ENCODE measurements at regions not wholly inside any gene's neighbourhood (a gene's known extent, or its start where the extent isn't known, plus 50 kb on each side); places are given as distances from the start of the nearest gene placed in this dataset.
A peak's percentile ranks its signal among the peaks of the same experiment; 100 is the strongest.

GRCh38 chr9:134556531-134557068, 85.0 kb upstream of the COL5A1 start:
- no peaks in the 10 kb centered on the region for H3K23me2 ChIP-seq (ENCODE audit: low read depth, low read length)
- H4K8ac ChIP-seq (ENCODE audit: extremely low read depth, insufficient read depth, low read length): peak overlapping the region; percentile 91; the same call in 1 of the 2 replicates
- POLR2A ChIA-PET (ENCODE audit: partially characterized antibody): no interaction called here
- CTCF ChIA-PET (ENCODE audit: partially characterized antibody): interaction anchor here (1.0 to 1.8 kb wide), 4 partner anchors 9 to 426 kb away, joined by 3 to 7 read pairs (median 5); no protein-coding TSS in a partner anchor
- TF ChIP-seq SP4 (IDR thresholded peaks at IDR 0.05; ENCODE audit: low read length) (no peak), ATF2 (IDR thresholded peaks at IDR 0.05; ENCODE audit: low read length) (no peak), MAX (IDR thresholded peaks at IDR 0.05) (no peak), RNF2 (IDR thresholded peaks at IDR 0.05; ENCODE audit: borderline replicate concordance, low read depth, low read length, missing control alignments, poor library complexity, severe bottlenecking) (no peak), CHD2 (IDR thresholded peaks at IDR 0.05; ENCODE audit: low read length) (no peak), EZH2 (IDR thresholded peaks at IDR 0.05; ENCODE audit: low read depth, low read length, severe bottlenecking) (no peak)
- no peak overlapping the region for H2AFZ ChIP-seq (ENCODE audit: low read length)
- 87% methylated on average over 15 of the region's 15 CpGs; no CpG with 5 or more reads in 1 of the 2 experiments for WGBS, 2 experiments (ENCODE audit: extremely low coverage in 1 of 2, insufficient coverage in 1 of 2, insufficient read length in 1 of 2, insufficient replicate concordance in 2 of 2, low coverage in 1 of 2, low lambda C conversion rate in 2 of 2, missing lambda C conversion rate in 1 of 2)
- H4K20me1 ChIP-seq (replicated peaks in 1 of 2; ENCODE audit: control insufficient read depth in 1 of 2, insufficient read depth in 2 of 2, low read length in 2 of 2): no peaks in the 10 kb centered on the region
- H3K36me3 ChIP-seq (ENCODE audit: control insufficient read depth in 2 of 4, insufficient read depth in 4 of 4, low read length in 3 of 4): no peaks in the 10 kb centered on the region
- no peak overlapping the region for H2BK20ac ChIP-seq (ENCODE audit: low read length)
- no peak overlapping the region for H3K9ac ChIP-seq (replicated peaks in 1 of 4; ENCODE audit: extremely low read depth in 1 of 4, low read depth in 3 of 4, low read length in 3 of 4)
- H2BK12ac ChIP-seq (ENCODE audit: low read depth, low read length): no peak overlapping the region
- H3K14ac ChIP-seq (ENCODE audit: insufficient read length): no peak overlapping the region
- FAIRE-seq (no peak), DNase-seq (ENCODE audit: low read depth in 1 of 2, low spot score in 2 of 2) (no peak)
- no peak overlapping the region for H3K56ac ChIP-seq (replicated peaks; ENCODE audit: insufficient read length, low read depth, low read length)
- H3K4ac ChIP-seq (replicated peaks; ENCODE audit: insufficient read length, low read depth, low read length): no peak overlapping the region
- H3K27ac ChIP-seq (ENCODE audit: low read depth, low read length): no peak overlapping the region
- H3K4me1 ChIP-seq (replicated peaks in 1 of 4; ENCODE audit: control insufficient read depth in 3 of 4, insufficient read depth in 4 of 4, low read length in 3 of 4): peaks cover 0 to 6% (median under 1%) of the 10 kb centered on the region in 4 experiments; a peak in 3 of 7 replicates
- H3K23ac ChIP-seq (ENCODE audit: insufficient read length): no peak overlapping the region
- no peaks in the 10 kb centered on the region for H3K79me1 ChIP-seq (ENCODE audit: low read depth, low read length)
- H4K5ac ChIP-seq (ENCODE audit: insufficient read length, low read depth, low read length): no peak overlapping the region
- no peaks in the 10 kb centered on the region; a peak in 1 of 7 replicates for H3K27me3 ChIP-seq (replicated peaks in 1 of 4; ENCODE audit: control insufficient read depth in 3 of 4, extremely low read depth in 1 of 4, insufficient read depth in 3 of 4, low read length in 3 of 4)
- H2BK5ac ChIP-seq (ENCODE audit: low read depth, low read length): no peak overlapping the region
- H3K79me2 ChIP-seq (ENCODE audit: control insufficient read depth in 1 of 2, insufficient read depth in 2 of 2, low read length in 2 of 2): no peaks in the 10 kb centered on the region
- no peaks in the 10 kb centered on the region for H3K9me3 ChIP-seq (ENCODE audit: insufficient read depth in 2 of 2, low read depth in 1 of 2, low read length in 1 of 2)
- no peak overlapping the region for H3K4me3 ChIP-seq (ENCODE audit: extremely low read depth in 1 of 4, insufficient read depth in 2 of 4, low read depth in 3 of 4, low read length in 4 of 4)
- no peak overlapping the region for H3K4me2 ChIP-seq (ENCODE audit: insufficient read depth in 1 of 2, low read depth in 2 of 2, low read length in 2 of 2)
- no peak overlapping the region for H2BK120ac ChIP-seq (replicated peaks; ENCODE audit: low read depth, low read length)
- no peak overlapping the region for H2BK15ac ChIP-seq (ENCODE audit: low read length)
- H3K18ac ChIP-seq (ENCODE audit: extremely low read depth, low read length): no peak overlapping the region
- H2AK5ac ChIP-seq (ENCODE audit: low read depth, low read length): no peak overlapping the region
- H4K91ac ChIP-seq (replicated peaks; ENCODE audit: insufficient read length, low read length): no peak overlapping the region
